ENCODE measurements at regions not wholly inside any gene's neighbourhood (a gene's known extent, or its start where the extent isn't known, plus 50 kb on each side); places are given as distances from the start of the nearest gene placed in this dataset.

GRCh38 chr5:18213666-18214065 is 579.4 kb downstream of the TAF11L14 start:
- Histone ChIP-seq H3K36me3 (ENCODE audit: control insufficient read depth in 2 of 2, insufficient read depth in 2 of 2, low read length in 1 of 2) (no peaks in the 10 kb centered on the region), H3K9me3 (ENCODE audit: control insufficient read depth in 2 of 2, insufficient read depth in 1 of 2, low read depth in 1 of 2, low read length in 1 of 2) (no peaks in the 10 kb centered on the region), H3K4me1 (ENCODE audit: control insufficient read depth in 2 of 2, insufficient read depth in 2 of 2, low read length in 1 of 2) (no peaks in the 10 kb centered on the region), H3K27me3 (ENCODE audit: control insufficient read depth in 1 of 2, insufficient read depth in 2 of 2, low read length in 2 of 2) (no peaks in the 10 kb centered on the region), H3K4me3 (ENCODE audit: low read depth in 1 of 2, low read length in 2 of 2) (no peak overlapping the region), H3K27ac (ENCODE audit: low read depth in 2 of 2, low read length in 1 of 2) (no peak overlapping the region)
- WGBS, 2 donors = 74 to 88% methylated on average over 4 of the region's 4 CpGs

- H3K27me3 ChIP-seq (ENCODE audit: control insufficient read depth in 1 of 2, insufficient read depth in 2 of 2, low read length in 2 of 2) = no peaks in the 10 kb centered on the region
- no peaks in the 10 kb centered on the region for H3K36me3 ChIP-seq (ENCODE audit: control insufficient read depth in 2 of 2, insufficient read depth in 2 of 2, low read length in 1 of 2)
- H3K4me1 ChIP-seq (ENCODE audit: control insufficient read depth in 2 of 2, insufficient read depth in 2 of 2, low read length in 1 of 2) = no peaks in the 10 kb centered on the region
- H3K27ac ChIP-seq (ENCODE audit: low read depth in 2 of 2, low read length in 1 of 2) = no peak overlapping the region
- no peak overlapping the region for H3K4me3 ChIP-seq (ENCODE audit: low read depth in 1 of 2, low read length in 2 of 2)
- no peaks in the 10 kb centered on the region for H3K9me3 ChIP-seq (ENCODE audit: control insufficient read depth in 2 of 2, insufficient read depth in 1 of 2, low read depth in 1 of 2, low read length in 1 of 2)
- WGBS, 2 donors = 50 to 57% methylated on average over 1 of the region's 1 CpG
Observed at GRCh38 chr5:18216016-18216415, 581.8 kb downstream of the TAF11L14 start.

GRCh38 chr5:18216729-18217128 is 582.5 kb downstream of the TAF11L14 start:
- Histone ChIP-seq H3K4me3 (ENCODE audit: low read depth in 1 of 2, low read length in 2 of 2) (no peak overlapping the region), H3K27ac (ENCODE audit: low read depth in 2 of 2, low read length in 1 of 2) (no peak overlapping the region), H3K9me3 (ENCODE audit: control insufficient read depth in 2 of 2, insufficient read depth in 1 of 2, low read depth in 1 of 2, low read length in 1 of 2) (no peaks in the 10 kb centered on the region), H3K27me3 (ENCODE audit: control insufficient read depth in 1 of 2, insufficient read depth in 2 of 2, low read length in 2 of 2) (no peaks in the 10 kb centered on the region), H3K36me3 (ENCODE audit: control insufficient read depth in 2 of 2, insufficient read depth in 2 of 2, low read length in 1 of 2) (no peaks in the 10 kb centered on the region), H3K4me1 (ENCODE audit: control insufficient read depth in 2 of 2, insufficient read depth in 2 of 2, low read length in 1 of 2) (no peaks in the 10 kb centered on the region)
- WGBS, 2 donors = 65 to 75% methylated on average over 3 of the region's 3 CpGs

- no peaks in the 10 kb centered on the region for H3K27me3 ChIP-seq (ENCODE audit: control insufficient read depth in 1 of 2, insufficient read depth in 2 of 2, low read length in 2 of 2)
- 91 to 93% methylated on average over 1 of the region's 1 CpG for WGBS, 2 donors
- H3K36me3 ChIP-seq (ENCODE audit: control insufficient read depth in 2 of 2, insufficient read depth in 2 of 2, low read length in 1 of 2) = no peaks in the 10 kb centered on the region
- H3K4me3 ChIP-seq (ENCODE audit: low read depth in 1 of 2, low read length in 2 of 2) = no peak overlapping the region
- no peaks in the 10 kb centered on the region for H3K4me1 ChIP-seq (ENCODE audit: control insufficient read depth in 2 of 2, insufficient read depth in 2 of 2, low read length in 1 of 2)
- no peak overlapping the region for H3K27ac ChIP-seq (ENCODE audit: low read depth in 2 of 2, low read length in 1 of 2)
- no peaks in the 10 kb centered on the region for H3K9me3 ChIP-seq (ENCODE audit: control insufficient read depth in 2 of 2, insufficient read depth in 1 of 2, low read depth in 1 of 2, low read length in 1 of 2)
Observed at GRCh38 chr5:18219241-18219640, 585.0 kb downstream of the TAF11L14 start.

GRCh38 chr5:18220631-18221030 is 586.4 kb downstream of the TAF11L14 start:
- H3K4me3 ChIP-seq (ENCODE audit: low read depth in 1 of 2, low read length in 2 of 2) = no peak overlapping the region
- WGBS, 2 donors = 60 to 78% methylated on average over 1 of the region's 1 CpG

GRCh38 chr5:18236386-18236785 is 602.1 kb downstream of the TAF11L14 start:
- no peaks in the 10 kb centered on the region for H3K36me3 ChIP-seq (ENCODE audit: control insufficient read depth in 2 of 2, insufficient read depth in 2 of 2, low read length in 1 of 2)
- H3K4me1 ChIP-seq (ENCODE audit: control insufficient read depth in 2 of 2, insufficient read depth in 2 of 2, low read length in 1 of 2) = no peaks in the 10 kb centered on the region
- no peaks in the 10 kb centered on the region for H3K9me3 ChIP-seq (ENCODE audit: control insufficient read depth in 2 of 2, insufficient read depth in 1 of 2, low read depth in 1 of 2, low read length in 1 of 2)
- H3K4me3 ChIP-seq (ENCODE audit: low read depth in 1 of 2, low read length in 2 of 2) = no peak overlapping the region
- no peak overlapping the region for H3K27ac ChIP-seq (ENCODE audit: low read depth in 2 of 2, low read length in 1 of 2)
- H3K27me3 ChIP-seq (ENCODE audit: control insufficient read depth in 1 of 2, insufficient read depth in 2 of 2, low read length in 2 of 2) = no peaks in the 10 kb centered on the region

More at GRCh38 chr5:18220631-18221030, 586.4 kb downstream of the TAF11L14 start:
- Histone ChIP-seq H3K27ac (ENCODE audit: low read depth in 2 of 2, low read length in 1 of 2) (no peak overlapping the region), H3K9me3 (ENCODE audit: control insufficient read depth in 2 of 2, insufficient read depth in 1 of 2, low read depth in 1 of 2, low read length in 1 of 2) (no peaks in the 10 kb centered on the region), H3K4me1 (ENCODE audit: control insufficient read depth in 2 of 2, insufficient read depth in 2 of 2, low read length in 1 of 2) (no peaks in the 10 kb centered on the region), H3K27me3 (ENCODE audit: control insufficient read depth in 1 of 2, insufficient read depth in 2 of 2, low read length in 2 of 2) (no peaks in the 10 kb centered on the region), H3K36me3 (ENCODE audit: control insufficient read depth in 2 of 2, insufficient read depth in 2 of 2, low read length in 1 of 2) (no peaks in the 10 kb centered on the region)

- Histone ChIP-seq H3K36me3 (ENCODE audit: control insufficient read depth in 2 of 2, insufficient read depth in 2 of 2, low read length in 1 of 2) (no peaks in the 10 kb centered on the region), H3K9me3 (ENCODE audit: control insufficient read depth in 2 of 2, insufficient read depth in 1 of 2, low read depth in 1 of 2, low read length in 1 of 2) (peaks cover 0 to 2% of the 10 kb centered on the region in 2 donors), H3K4me3 (ENCODE audit: low read depth in 1 of 2, low read length in 2 of 2) (no peak overlapping the region), H3K27ac (ENCODE audit: low read depth in 2 of 2, low read length in 1 of 2) (no peak overlapping the region), H3K27me3 (ENCODE audit: control insufficient read depth in 1 of 2, insufficient read depth in 2 of 2, low read length in 2 of 2) (no peaks in the 10 kb centered on the region), H3K4me1 (ENCODE audit: control insufficient read depth in 2 of 2, insufficient read depth in 2 of 2, low read length in 1 of 2) (no peaks in the 10 kb centered on the region)
- 61 to 72% methylated on average over 2 of the region's 2 CpGs for WGBS, 2 donors
Observed at GRCh38 chr5:18238321-18238720, 604.1 kb downstream of the TAF11L14 start.

- H3K4me1 ChIP-seq (ENCODE audit: control insufficient read depth in 2 of 2, insufficient read depth in 2 of 2, low read length in 1 of 2) = no peaks in the 10 kb centered on the region
- 88 to 95% methylated on average over 1 of the region's 1 CpG for WGBS, 2 donors
Observed at GRCh38 chr5:18240971-18241370, 606.7 kb downstream of the TAF11L14 start.

GRCh38 chr5:18243846-18244245 is 609.6 kb downstream of the TAF11L14 start:
- Histone ChIP-seq H3K4me3 (ENCODE audit: low read depth in 1 of 2, low read length in 2 of 2) (no peak overlapping the region), H3K9me3 (ENCODE audit: control insufficient read depth in 2 of 2, insufficient read depth in 1 of 2, low read depth in 1 of 2, low read length in 1 of 2) (peaks cover 0 to 2% of the 10 kb centered on the region in 2 donors), H3K27ac (ENCODE audit: low read depth in 2 of 2, low read length in 1 of 2) (no peak overlapping the region), H3K27me3 (ENCODE audit: control insufficient read depth in 1 of 2, insufficient read depth in 2 of 2, low read length in 2 of 2) (no peaks in the 10 kb centered on the region), H3K36me3 (ENCODE audit: control insufficient read depth in 2 of 2, insufficient read depth in 2 of 2, low read length in 1 of 2) (no peaks in the 10 kb centered on the region), H3K4me1 (ENCODE audit: control insufficient read depth in 2 of 2, insufficient read depth in 2 of 2, low read length in 1 of 2) (no peaks in the 10 kb centered on the region)
- 74 to 75% methylated on average over 2 of the region's 2 CpGs for WGBS, 2 donors

More at GRCh38 chr5:18240971-18241370, 606.7 kb downstream of the TAF11L14 start:
- Histone ChIP-seq H3K36me3 (ENCODE audit: control insufficient read depth in 2 of 2, insufficient read depth in 2 of 2, low read length in 1 of 2) (no peaks in the 10 kb centered on the region), H3K27ac (ENCODE audit: low read depth in 2 of 2, low read length in 1 of 2) (no peak overlapping the region), H3K9me3 (ENCODE audit: control insufficient read depth in 2 of 2, insufficient read depth in 1 of 2, low read depth in 1 of 2, low read length in 1 of 2) (peaks cover 0 to 2% of the 10 kb centered on the region in 2 donors), H3K27me3 (ENCODE audit: control insufficient read depth in 1 of 2, insufficient read depth in 2 of 2, low read length in 2 of 2) (no peaks in the 10 kb centered on the region), H3K4me3 (ENCODE audit: low read depth in 1 of 2, low read length in 2 of 2) (no peak overlapping the region)

- Histone ChIP-seq H3K27ac (ENCODE audit: low read depth in 2 of 2, low read length in 1 of 2) (no peak overlapping the region), H3K4me1 (ENCODE audit: control insufficient read depth in 2 of 2, insufficient read depth in 2 of 2, low read length in 1 of 2) (no peaks in the 10 kb centered on the region), H3K4me3 (ENCODE audit: low read depth in 1 of 2, low read length in 2 of 2) (no peak overlapping the region), H3K27me3 (ENCODE audit: control insufficient read depth in 1 of 2, insufficient read depth in 2 of 2, low read length in 2 of 2) (no peaks in the 10 kb centered on the region), H3K9me3 (ENCODE audit: control insufficient read depth in 2 of 2, insufficient read depth in 1 of 2, low read depth in 1 of 2, low read length in 1 of 2) (peaks cover 0 to 2% of the 10 kb centered on the region in 2 donors), H3K36me3 (ENCODE audit: control insufficient read depth in 2 of 2, insufficient read depth in 2 of 2, low read length in 1 of 2) (no peaks in the 10 kb centered on the region)
Observed at GRCh38 chr5:18244309-18244708, 610.0 kb downstream of the TAF11L14 start.

Measured in esophagus (tissue), 2 donors.